Suprapubic skin (tissue), 4 donors: ENCODE measurements at regions not wholly inside any gene's neighbourhood (a gene's known extent, or its start where the extent isn't known, plus 50 kb on each side); places are given as distances from the start of the nearest gene placed in this dataset.

Experiments used
- CTCF ChIP-seq, 2 donors: fragments of 200-600 bp in 1 of 2; fragments of 450-650 bp in 1 of 2; sonication (generic) in 1 of 2; IDR thresholded peaks; one replicate each; pipeline ENCODE4 v1.5.1; 2016 to 2019; ENCODE audit warnings: antibody characterized with exemption in 2 of 2, mild to moderate bottlenecking in 1 of 2, moderate library complexity in 1 of 2
- POLR2A ChIP-seq, 2 donors: fragments of 450-650 bp; IDR thresholded peaks; one replicate each; pipeline ENCODE4 v1.6.1; 2017; ENCODE audit warnings: antibody characterized with exemption in 2 of 2, mild to moderate bottlenecking in 2 of 2, moderate library complexity in 2 of 2
- POLR2AphosphoS5 ChIP-seq, 3 donors: sonication (generic); formaldehyde crosslinking; IDR thresholded peaks; one replicate each; pipeline ENCODE4 v1.6.1; 2017; ENCODE audit warnings: antibody characterized with exemption in 3 of 3

GRCh38 chr9:78989031-78989658, 582.6 kb upstream of the TLE4 start:
- TF ChIP-seq POLR2AphosphoS5 (IDR thresholded peaks at IDR 0.05) (no peak), CTCF (IDR thresholded peaks at IDR 0.05) (no peak), POLR2A (IDR thresholded peaks at IDR 0.05) (no peak)
